GM21528 (cell line): ENCODE measurements at regions not wholly inside any gene's neighbourhood (a gene's known extent, or its start where the extent isn't known, plus 50 kb on each side); places are given as distances from the start of the nearest gene placed in this dataset.

Source experiments
- ATAC-seq: cut with Tn5 transposase; IDR thresholded peaks from one replicate; pipeline ENCODE4 v1.9.1; 2021; ENCODE audit warnings: mild to moderate bottlenecking, moderate library complexity; ENCODE audit not compliant: unreplicated experiment, low FRiP score

DNA sequence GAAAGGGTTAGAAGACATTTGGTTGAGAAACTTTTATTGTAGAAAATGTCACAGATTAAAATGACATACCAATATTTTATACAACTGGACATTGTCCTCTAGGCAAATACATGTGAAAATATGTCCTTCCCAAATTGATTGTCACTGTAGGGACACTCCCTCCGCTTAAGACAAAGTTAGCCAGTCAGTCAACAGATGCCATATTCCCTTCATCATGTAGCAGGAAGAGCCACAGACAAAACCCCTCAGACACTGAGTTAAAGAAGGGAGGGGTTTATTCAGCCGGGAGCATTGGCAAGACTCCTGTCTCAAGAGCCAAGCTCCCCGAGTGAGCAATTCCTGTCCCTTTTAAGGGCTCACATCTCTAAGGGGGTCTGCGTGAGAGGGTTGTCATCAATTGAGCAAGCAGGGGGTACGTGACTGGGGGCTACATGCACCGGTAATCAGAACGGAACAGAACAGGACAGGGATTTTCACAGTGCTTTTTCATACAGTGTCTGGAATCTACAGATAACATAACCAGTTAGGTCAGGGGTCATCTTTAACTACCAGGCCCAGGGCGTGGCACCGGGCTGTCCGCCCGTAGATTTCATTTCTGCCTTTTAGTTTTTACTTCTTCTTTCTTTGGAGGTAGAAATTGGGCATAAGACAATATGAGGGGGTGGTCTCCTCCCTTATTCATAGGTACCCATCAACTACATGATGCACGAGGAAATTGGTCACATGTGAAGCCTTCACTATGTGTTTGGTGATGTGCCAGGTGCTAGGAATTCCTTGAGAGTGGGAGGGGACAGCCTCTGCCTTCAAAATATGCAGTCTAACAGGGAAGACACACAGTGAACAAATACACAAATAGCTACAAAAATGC, 155.7 kb upstream of the CDYL start:
- ATAC-seq, result no peak

DNA sequence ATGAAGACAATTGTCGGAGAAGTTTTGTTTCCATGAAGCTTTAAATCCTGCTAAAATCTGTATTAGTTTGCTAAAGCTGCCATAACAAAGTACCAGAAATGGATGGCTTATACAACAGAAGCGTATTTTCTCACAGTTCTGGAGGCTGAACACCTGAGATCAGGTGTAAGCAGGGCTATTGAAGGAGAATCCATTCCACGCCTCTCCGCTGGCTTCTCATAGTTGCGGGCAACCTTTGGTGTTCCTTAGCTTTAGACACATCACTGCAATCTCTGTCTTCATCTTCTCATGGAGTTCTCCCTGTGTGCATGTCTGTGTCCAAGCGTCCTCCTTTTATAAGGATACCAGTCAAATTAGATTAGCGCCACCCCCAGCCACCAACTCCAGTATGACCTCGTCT, 159.9 kb upstream of the CDYL start:
- no peak for ATAC-seq

GRCh38 chr6:4615891-4616290, 160.3 kb upstream of the CDYL start:
- no peak for ATAC-seq

DNA sequence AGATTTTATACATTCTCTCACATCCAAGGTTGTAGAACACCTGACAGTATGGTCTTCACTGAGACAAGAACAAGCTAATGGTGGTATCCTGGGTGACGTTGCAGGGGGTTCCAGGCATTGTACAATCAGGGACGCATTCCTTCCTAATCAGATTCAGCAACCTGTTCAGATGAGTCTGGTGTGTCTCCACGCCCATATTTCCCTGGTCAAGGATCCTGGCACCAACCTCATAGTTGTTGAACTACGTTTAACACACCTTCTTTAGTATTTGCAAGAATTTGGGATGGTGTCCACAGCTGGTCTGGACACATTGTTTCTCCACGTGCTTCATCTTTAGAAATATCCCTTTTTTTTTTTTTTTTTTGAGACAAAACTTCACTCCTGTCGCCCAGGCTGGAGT, 161.0 kb upstream of the CDYL start:
- no peak for ATAC-seq

DNA sequence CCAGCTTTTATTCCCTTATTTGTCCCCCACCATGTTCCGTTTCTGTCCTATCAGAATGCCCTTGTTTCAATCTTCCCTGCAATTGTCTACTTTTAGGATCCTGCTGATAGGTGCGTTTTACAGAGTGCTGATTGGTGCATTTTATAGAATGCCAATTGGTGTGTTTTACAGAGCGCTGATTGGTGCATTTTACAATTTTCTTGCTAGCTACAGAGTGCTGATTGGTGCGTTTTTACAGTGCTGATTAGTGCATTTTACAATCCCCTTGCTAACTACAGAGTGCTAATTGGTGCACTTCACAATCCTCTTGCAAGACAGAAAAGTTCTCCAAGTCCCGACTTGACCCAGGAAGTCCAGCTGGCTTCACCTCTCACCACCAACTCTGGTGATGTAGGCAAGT, 161.6 kb upstream of the CDYL start:
- no peak for ATAC-seq

DNA sequence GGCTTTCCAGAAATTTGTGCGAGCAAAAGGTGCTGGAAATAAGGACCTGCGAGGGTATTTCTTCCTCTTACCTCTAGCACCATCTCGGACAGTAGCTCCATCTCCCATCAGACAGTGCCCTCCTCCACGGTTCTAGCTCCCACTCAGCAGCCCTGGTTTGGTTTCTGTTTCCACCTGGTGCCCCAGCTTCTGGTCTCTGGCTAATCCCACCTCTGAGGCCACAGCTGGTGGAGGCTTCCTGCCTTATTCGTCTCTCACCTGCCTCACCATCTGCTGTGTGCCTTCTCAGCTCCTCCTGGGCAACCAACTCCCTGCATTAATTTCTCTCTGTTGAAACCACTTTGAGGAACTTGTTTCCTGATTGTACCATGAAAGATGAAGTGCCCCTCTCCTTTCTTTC, 162.4 kb upstream of the CDYL start:
- ATAC-seq, result no peak

- no peak for ATAC-seq
Observed at GRCh38 chr6:4613381-4613780, 162.8 kb upstream of the CDYL start.

DNA sequence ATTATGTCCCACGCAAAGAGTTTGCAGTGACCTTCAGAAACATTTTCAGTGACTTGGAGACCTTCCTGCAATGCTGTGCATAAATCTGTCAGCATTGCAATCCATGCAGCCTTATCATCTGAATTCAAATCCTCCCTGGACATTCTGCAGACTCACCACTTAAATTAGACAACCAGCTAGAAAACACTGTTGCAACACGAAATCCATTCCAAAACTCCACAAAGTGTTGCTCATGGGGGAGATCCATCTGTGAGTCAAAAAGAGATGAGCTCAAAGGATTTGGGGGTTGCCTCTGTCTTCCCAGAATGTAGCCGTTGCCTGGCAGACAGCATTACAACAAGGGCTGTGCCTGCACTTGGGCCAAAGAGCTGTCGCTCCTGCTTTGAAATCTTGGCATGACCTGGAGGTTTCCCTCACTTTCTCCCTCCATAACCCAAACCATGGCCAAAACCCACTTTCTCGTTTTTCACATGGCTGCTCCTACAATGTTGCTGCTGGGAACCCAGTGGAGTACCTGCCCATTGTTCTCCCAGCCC, 163.5 kb upstream of the CDYL start:
- ATAC-seq, result no peak

DNA sequence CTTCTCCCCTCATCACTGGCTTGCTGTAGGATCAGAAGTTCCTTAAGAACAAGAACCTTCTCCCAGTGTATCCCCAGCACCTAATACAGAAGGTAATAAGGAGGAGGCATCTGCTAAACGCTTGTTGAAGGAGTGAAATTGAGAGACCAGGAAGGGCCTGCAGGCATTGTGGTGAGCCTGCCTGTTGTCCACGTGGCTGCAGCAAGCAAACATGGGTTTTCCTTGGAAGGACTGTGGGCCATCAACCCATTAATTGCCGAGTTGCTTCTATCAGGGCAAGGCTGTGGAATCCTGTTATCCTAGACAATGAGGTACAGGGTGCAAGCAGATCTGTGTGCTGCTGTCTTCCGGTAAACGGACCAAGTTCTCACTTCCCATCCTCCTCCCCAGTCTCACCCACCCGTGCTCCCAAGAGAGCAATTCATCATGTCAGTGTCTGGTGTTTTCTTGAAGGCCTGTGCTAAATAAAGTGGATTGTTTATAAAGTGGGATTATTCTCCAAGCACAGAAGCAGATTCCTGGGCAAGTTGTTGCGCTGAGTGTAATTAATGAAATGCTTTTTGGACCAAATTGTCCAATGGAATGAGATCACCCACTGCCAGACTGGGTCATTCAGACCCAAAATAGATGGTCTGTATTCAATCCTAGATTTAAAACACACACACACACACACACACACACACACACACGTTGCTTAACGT, 164.6 kb upstream of the CDYL start:
- no peak for ATAC-seq

DNA sequence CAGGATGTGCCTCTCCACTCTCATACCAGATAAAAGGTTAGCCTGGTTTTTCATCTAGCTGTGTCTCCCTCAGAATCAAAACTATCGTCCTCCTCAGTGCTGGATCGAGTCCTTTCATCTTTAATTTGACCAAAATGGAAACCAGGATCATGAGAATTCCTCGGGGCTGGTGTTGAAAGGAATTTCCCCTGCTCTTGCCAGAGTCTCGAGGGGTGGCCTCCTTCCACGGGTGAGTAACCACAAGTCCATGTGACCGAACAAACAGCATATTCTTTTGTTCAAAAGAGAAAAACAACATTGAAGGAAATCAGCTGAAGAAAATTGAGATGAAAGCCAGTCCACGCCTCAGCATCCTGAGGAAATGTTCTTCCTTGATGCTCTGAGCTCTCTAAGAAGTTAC, 165.9 kb upstream of the CDYL start:
- no peak for ATAC-seq

DNA sequence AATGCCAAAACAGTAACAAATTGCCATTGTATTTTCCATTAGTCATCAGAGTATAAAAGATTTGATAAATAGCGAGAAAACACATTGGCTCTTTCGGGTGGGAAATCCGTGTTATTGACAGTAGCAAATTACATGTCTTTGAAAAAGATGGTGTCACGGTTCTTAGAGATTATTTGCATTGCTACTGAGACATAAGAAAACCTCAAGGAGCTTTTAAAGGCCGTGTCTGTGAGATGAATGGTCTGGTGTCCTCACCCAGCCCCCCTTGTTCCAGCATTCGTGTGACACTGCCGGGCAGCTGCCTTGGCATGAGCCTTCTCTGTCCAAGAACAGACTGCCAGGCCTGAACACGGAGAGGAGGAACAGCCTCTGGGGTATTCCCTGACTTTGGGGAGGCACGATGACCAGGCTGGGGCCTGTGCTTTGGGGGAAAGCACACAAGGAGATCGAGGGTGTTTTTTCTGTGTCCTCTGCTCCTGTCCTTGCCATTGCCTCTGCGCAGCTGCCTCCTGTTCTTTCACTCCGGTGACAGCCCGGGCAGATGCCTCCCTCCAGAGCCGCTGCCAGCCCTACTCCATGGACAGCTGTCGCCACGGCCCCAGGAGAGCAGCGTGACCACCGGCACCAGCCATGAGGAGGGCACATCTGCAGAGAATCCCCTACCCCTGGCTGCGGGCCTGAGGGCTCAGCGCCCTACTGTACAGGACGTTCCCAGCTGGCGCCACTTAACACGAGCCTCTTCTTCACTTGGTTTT, 167.7 kb upstream of the CDYL start:
- ATAC-seq, result no peak

DNA sequence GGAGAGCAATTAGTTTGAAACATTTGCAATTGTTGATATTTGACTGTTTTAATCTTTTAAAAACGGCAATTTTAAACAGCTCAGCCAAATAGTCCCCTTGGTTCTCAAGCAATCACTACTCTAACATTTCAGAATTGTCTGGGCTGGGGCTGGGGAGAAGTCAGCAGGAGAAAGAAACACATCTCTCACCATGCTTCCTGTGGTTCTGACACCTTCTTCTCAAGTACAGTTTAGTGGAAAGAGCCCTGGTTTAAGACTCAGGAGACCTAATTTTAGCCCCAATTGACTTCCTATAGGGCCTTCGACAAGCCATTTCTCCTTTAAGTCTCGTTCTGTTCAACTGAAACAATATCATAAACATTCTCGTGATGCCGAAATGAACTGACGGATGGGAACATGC, 168.4 kb upstream of the CDYL start:
- ATAC-seq, result no peak

DNA sequence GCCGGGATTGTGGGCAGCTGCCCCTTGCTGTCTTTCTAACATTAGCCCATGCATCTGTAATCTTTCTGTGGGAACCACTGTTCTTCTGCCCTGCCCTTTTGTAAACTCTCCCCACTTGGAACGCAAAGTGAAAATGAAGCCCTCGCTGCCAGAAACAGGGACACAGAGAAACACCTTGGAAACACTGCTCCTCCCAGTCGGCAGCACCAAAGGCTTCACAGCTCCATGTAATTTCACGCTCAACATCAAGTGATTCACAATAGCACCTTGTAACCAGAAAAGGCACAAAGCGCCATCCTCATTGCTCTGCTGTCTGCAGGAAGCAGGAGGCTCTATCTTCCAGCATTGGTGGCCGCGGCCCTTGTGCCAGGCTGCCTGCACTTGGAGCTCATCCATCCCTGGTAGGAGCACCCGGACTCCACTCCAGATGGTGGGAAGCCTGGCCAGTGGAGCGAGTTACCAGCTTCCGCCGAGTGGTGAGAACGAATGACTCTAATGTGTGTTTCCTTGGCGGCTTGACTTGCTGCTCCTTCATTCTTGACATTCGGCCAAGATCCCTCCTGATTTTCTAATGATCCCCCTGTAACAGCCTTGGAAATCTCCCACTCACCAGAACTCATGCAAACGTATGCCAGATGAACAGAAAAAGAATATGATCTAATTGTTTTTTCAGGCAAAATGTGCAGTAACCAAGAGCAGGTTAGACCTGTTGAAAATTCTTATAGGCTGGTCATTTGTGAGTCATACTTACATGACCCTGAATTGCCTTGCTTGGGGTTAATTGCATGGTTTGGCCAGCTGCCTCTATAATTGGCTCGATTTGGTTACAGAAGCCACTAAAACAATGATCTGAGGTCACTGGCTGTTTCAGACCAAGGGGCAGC, 169.1 kb upstream of the CDYL start:
- ATAC-seq, result no peak

DNA sequence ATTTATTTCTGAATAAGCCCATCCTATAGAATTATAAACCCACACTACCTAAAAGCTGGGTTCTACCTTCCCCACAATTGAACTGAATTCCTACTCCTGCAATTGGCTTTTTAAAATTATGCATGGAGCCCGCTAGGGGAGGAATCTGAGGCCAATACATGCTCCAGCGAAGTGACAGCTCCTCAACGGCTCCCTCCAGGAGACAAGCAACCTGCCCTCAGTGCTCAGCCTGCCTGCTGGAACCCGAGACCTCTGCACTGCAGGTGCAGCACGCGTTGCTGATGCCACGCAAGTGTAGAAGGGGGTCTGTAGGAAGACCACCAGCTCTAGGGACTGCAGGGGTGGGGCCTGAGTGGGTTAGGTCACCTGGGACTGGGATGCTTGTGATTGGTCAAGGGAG, 170.2 kb upstream of the CDYL start:
- ATAC-seq, result no peak

- no peak for ATAC-seq
Observed at GRCh38 chr6:4603856-4604369, 172.3 kb upstream of the CDYL start.

- no peak for ATAC-seq
Observed at GRCh38 chr6:4603291-4603690, 172.9 kb upstream of the CDYL start.

GRCh38 chr6:4599924-4600323, 176.3 kb upstream of the CDYL start:
- ATAC-seq, result no peak

DNA sequence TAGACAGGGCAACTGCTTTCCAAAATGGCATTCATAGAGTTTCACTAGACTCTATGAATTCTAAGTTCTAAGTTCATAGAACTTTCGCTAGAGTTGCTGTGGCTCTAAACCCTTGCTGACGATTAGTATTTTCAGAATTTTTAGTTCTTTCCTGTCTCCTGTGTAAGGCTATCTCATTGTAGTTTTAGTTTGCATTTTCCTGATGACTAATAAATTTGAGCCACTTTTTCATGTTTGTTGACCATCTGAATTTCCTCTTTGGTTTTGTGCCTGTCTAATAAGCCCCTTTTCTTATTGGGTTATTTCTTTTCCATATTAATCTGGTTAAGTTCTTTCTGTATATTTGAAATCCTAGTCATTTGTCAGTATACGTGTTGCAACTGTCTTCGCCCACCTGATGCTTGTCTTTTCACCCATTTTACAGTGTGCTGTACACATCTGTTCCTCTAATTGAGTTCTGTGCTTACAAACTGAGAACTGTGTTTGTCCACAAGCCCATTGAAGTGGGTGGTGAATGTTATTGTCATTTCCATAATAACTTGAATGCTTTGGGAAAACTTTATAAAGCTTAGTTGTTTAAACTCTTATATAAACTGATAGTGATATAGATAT, 177.7 kb upstream of the CDYL start:
- ATAC-seq, result no peak

GRCh38 chr6:4593951-4594350, 182.3 kb upstream of the CDYL start:
- ATAC-seq, result no peak

GRCh38 chr6:4592026-4592425, 184.2 kb upstream of the CDYL start:
- ATAC-seq, result no peak
